A673 (cell line): ENCODE measurements at regions not wholly inside any gene's neighbourhood (a gene's known extent, or its start where the extent isn't known, plus 50 kb on each side); places are given as distances from the start of the nearest gene placed in this dataset.
A peak's percentile ranks its signal among the peaks of the same experiment; 100 is the strongest.

ENCODE experiments used
- BruUV-seq: library from RNA; stranded (reverse); fragments of 400-500 nt; replicated peaks from 2 replicates; lab custom pipeline; 2021; lab: Mats Ljungman, UMichigan
- CTCF ChIA-PET: fragments of 300-600 bp; sonication (Branson Sonifier 250); formaldehyde crosslinking; loops from one replicate; lab custom pipeline; 2022; ENCODE audit warnings: antibody characterized with exemption; lab: Charles Lee
- POLR2A ChIA-PET: fragments of 300-600 bp; sonication (Branson Sonifier 250); formaldehyde crosslinking; loops from one replicate; lab custom pipeline; 2022; ENCODE audit warnings: antibody characterized with exemption; ENCODE audit not compliant: low non-redundant PET; lab: Charles Lee
- DNase-seq: peaks from one replicate; pipeline ENCODE4 v3.0.0-alpha.2; 2015; ENCODE audit warnings: low spot score
- H3K27ac ChIP-seq: fragments of 200-600 bp; sonication (generic); 2 replicates; pipeline ENCODE4 v1.5.1; 2016; ENCODE audit warnings: mixed run types, low read depth, mild to moderate bottlenecking, mixed read lengths, antibody characterized with exemption, low read length; ENCODE audit not compliant: poor library complexity, severe bottlenecking
- H3K27me3 ChIP-seq: fragments of 200-600 bp; sonication (generic); replicated peaks from 2 replicates; pipeline ENCODE4 v1.6.1; 2017; ENCODE audit warnings: mixed run types, low read depth, mild to moderate bottlenecking, mixed read lengths, antibody characterized with exemption, low read length; ENCODE audit not compliant: insufficient read depth, poor library complexity
- H3K36me3 ChIP-seq: fragments of 200-600 bp; sonication (generic); 2 replicates; pipeline ENCODE4 v1.6.1; 2016; ENCODE audit warnings: mixed run types, mild to moderate bottlenecking, mixed read lengths, antibody characterized with exemption, low read length; ENCODE audit not compliant: insufficient read depth, poor library complexity, severe bottlenecking
- H3K4me1 ChIP-seq: fragments of 200-600 bp; sonication (generic); 2 replicates; pipeline ENCODE4 v1.6.1; 2017; ENCODE audit warnings: mixed run types, mild to moderate bottlenecking, mixed read lengths, antibody characterized with exemption, low read length; ENCODE audit not compliant: insufficient read depth, poor library complexity, severe bottlenecking
- H3K4me3 ChIP-seq: fragments of 200-600 bp; sonication (generic); 2 replicates; pipeline ENCODE4 v1.5.1; 2016; ENCODE audit warnings: low read depth, mixed run types, mild to moderate bottlenecking, mixed read lengths, low read length; ENCODE audit not compliant: poor library complexity, severe bottlenecking
- H3K9me3 ChIP-seq: fragments of 200-600 bp; sonication (generic); 2 replicates; pipeline ENCODE4 v1.6.1; 2016; ENCODE audit warnings: mixed run types, low read depth, mild to moderate bottlenecking, mixed read lengths, antibody characterized with exemption, low read length; ENCODE audit not compliant: poor library complexity, severe bottlenecking
- EZH2 ChIP-seq: fragments of 200-600 bp; sonication (generic); IDR thresholded peaks from 2 replicates; pipeline ENCODE4 v1.6.1; 2017; ENCODE audit warnings: borderline replicate concordance, low read depth, mild to moderate bottlenecking, mixed read lengths, antibody characterized with exemption, low read length; ENCODE audit not compliant: poor library complexity, severe bottlenecking
- intact Hi-C: fragments of 100-400 bp; cut with micrococcal nuclease; formaldehyde crosslinking; loops from one replicate; pipeline ENCODE4 v1.10.0; 2022; ENCODE audit not compliant: unreplicated experiment
- TF ChIP-seq, protein P1 (sequence below): fragments of 300-800, 200-600 bp; sonication (generic); conservative IDR thresholded peaks from 2 replicates; pipeline ENCODE4 v1.5.1; 2017; ENCODE audit warnings: low read depth, mild to moderate bottlenecking, antibody characterized with exemption, low read length, moderate library complexity, mixed read lengths

- intact Hi-C loops: no loop called here
These were observed 1972.1 kb downstream of the MAT2B start for GRCh38 chr5:165477546-165477945.

DNA sequence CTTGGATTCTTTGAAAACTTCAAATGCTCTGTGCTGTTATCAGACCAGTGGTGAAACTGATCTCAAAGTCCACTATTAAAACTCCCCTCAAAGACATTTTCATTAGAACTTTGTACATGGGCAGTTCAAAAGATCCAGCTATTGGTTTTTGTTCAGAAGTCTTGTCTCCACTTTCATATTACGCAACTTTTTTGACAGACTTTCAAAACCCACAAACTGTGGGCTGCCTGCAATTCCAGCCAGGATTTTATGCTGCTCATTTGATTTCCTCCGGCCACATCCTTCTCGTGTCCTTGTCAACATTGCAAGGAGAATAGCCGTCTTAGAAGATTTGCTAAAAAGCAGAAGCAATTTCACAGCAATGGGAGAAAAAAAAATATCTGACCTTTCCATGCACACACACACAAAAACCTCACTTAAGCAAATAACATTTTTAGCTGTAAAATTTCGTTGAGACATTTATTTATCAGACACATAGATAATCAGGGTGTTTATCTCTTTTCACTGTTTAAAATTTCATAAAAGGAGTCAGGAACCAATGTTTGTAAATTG is 1990.5 kb downstream of the MAT2B start:
- no peak for DNase-seq

More at GRCh38 chr5:165477546-165477945, 1972.1 kb downstream of the MAT2B start:
- no peak for DNase-seq
- Histone ChIP-seq H3K9me3 (no peaks in the 10 kb centered on the region), H3K4me3 (no peak overlapping the region), H3K4me1 (no peaks in the 10 kb centered on the region), H3K27me3 (peaks cover 9% of the 10 kb centered on the region), H3K27ac (no peak overlapping the region), H3K36me3 (no peaks in the 10 kb centered on the region)
- TF ChIP-seq, protein P1, sequence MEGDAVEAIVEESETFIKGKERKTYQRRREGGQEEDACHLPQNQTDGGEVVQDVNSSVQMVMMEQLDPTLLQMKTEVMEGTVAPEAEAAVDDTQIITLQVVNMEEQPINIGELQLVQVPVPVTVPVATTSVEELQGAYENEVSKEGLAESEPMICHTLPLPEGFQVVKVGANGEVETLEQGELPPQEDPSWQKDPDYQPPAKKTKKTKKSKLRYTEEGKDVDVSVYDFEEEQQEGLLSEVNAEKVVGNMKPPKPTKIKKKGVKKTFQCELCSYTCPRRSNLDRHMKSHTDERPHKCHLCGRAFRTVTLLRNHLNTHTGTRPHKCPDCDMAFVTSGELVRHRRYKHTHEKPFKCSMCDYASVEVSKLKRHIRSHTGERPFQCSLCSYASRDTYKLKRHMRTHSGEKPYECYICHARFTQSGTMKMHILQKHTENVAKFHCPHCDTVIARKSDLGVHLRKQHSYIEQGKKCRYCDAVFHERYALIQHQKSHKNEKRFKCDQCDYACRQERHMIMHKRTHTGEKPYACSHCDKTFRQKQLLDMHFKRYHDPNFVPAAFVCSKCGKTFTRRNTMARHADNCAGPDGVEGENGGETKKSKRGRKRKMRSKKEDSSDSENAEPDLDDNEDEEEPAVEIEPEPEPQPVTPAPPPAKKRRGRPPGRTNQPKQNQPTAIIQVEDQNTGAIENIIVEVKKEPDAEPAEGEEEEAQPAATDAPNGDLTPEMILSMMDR: no peak
- TF ChIP-seq EZH2: no peak
- ChIA-PET CTCF (no interaction called here), POLR2A (no interaction called here)
- BruUV-seq: no TSS peak

DNA sequence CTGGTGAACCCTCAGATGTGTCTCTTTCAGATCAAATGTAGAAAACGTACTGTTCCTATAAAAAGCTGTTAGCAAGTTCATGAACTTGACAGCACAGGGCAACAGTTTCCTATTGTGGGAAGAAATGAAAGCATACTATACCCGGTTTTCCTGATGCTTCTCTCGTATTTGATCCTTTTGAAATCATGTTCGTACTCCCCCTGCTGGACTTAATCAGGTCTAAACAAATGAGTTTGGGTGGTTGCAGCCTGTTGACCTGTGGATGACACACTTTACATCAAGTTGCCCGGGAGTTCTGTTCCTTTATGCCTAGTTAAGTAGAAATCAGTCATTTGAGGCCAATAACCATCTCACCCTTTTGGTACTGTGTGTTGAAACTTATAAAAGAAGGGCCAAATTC is 1992.3 kb downstream of the MAT2B start:
- H3K4me3 ChIP-seq: no peak overlapping the region
- H3K36me3 ChIP-seq: no peaks in the 10 kb centered on the region
- peaks cover 12% of the 10 kb centered on the region for H3K27me3 ChIP-seq
- H3K4me1 ChIP-seq: no peaks in the 10 kb centered on the region
- intact Hi-C loops: loop anchor here (5.0 kb wide), 1 partner anchor 1930 kb away; no protein-coding TSS in a partner anchor
- CTCF ChIA-PET: no interaction called here
- TF ChIP-seq, protein P1: peak; percentile 52
- no peak for TF ChIP-seq EZH2
- peak; percentile 45 for DNase-seq
- no peak overlapping the region for H3K27ac ChIP-seq
- POLR2A ChIA-PET: no interaction called here
- no TSS peak for BruUV-seq
- H3K9me3 ChIP-seq: no peaks in the 10 kb centered on the region

More for the DNA sequence above, 1990.5 kb downstream of the MAT2B start:
- intact Hi-C loops: loop anchor here (5.0 kb wide), 1 partner anchor 1929 kb away; no protein-coding TSS in a partner anchor
- BruUV-seq: no TSS peak
- no peaks in the 10 kb centered on the region for H3K36me3 ChIP-seq
- peaks cover 12% of the 10 kb centered on the region for H3K27me3 ChIP-seq
- no peaks in the 10 kb centered on the region for H3K4me1 ChIP-seq
- H3K9me3 ChIP-seq: no peaks in the 10 kb centered on the region
- CTCF ChIA-PET: no interaction called here
- POLR2A ChIA-PET: interaction anchor here (0.6 kb wide), 1 partner anchor 14 kb away, joined by 3 read pairs; no protein-coding TSS in a partner anchor
- no peak overlapping the region for H3K27ac ChIP-seq
- no peak for TF ChIP-seq EZH2
- TF ChIP-seq, protein P1: no peak
- no peak overlapping the region for H3K4me3 ChIP-seq
